Neural cell (in vitro differentiated cells): ENCODE measurements at regions not wholly inside any gene's neighbourhood (a gene's known extent, or its start where the extent isn't known, plus 50 kb on each side); places are given as distances from the start of the nearest gene placed in this dataset.

Source experiments
- H2AFZ ChIP-seq: fragments of 200-600, 300-800 bp; sonication (generic), shearing (Covaris generic); 2 replicates; pipeline ENCODE4 v1.6.0; 2014; ENCODE audit warnings: low read depth, mild to moderate bottlenecking, antibody characterized with exemption, low read length, moderate library complexity
- H3F3A ChIP-seq: fragments of 200-600 bp; shearing (Covaris generic); 2 replicates; pipeline ENCODE4 v1.6.1; 2016; ENCODE audit warnings: mild to moderate bottlenecking, moderate library complexity, mixed read lengths, antibody characterized with exemption, low read length; ENCODE audit not compliant: insufficient read depth, poor library complexity, severe bottlenecking
- H3K27ac ChIP-seq: fragments of 200-600, 300-800 bp; sonication (generic), shearing (Covaris generic); 2 replicates; pipeline ENCODE4 v1.5.1; 2014; ENCODE audit warnings: mild to moderate bottlenecking, low read length, moderate library complexity
- H3K27me3 ChIP-seq: fragments of 300-800, 200-600 bp; sonication (generic), shearing (Covaris generic); 2 replicates; pipeline ENCODE4 v1.6.0; 2014; ENCODE audit warnings: mild to moderate bottlenecking, low read depth, low read length, moderate library complexity; ENCODE audit not compliant: insufficient read depth
- H3K36me3 ChIP-seq: fragments of 300-800, 200-600 bp; sonication (generic), shearing (Covaris generic); 2 replicates; pipeline ENCODE4 v1.5.1; 2014; ENCODE audit warnings: mild to moderate bottlenecking, antibody characterized with exemption, low read length, moderate library complexity; ENCODE audit not compliant: insufficient read depth
- H3K4me2 ChIP-seq: fragments of 300-800, 200-600 bp; sonication (generic), shearing (Covaris generic); 2 replicates; pipeline ENCODE4 v1.6.0; 2014; ENCODE audit warnings: mild to moderate bottlenecking, low read length
- H3K4me3 ChIP-seq: fragments of 300-800, 200-600 bp; sonication (generic), shearing (Covaris generic); 2 replicates; pipeline ENCODE4 v1.5.1; 2014; ENCODE audit warnings: mild to moderate bottlenecking, low read length, moderate library complexity
- H3K79me2 ChIP-seq: fragments of 200-600 bp; shearing (Covaris generic); replicated peaks from 2 replicates; pipeline ENCODE4 v1.6.0; 2014; ENCODE audit warnings: mild to moderate bottlenecking, low read length, moderate library complexity; ENCODE audit not compliant: insufficient read depth
- H3K9ac ChIP-seq: fragments of 300-800, 200-600 bp; sonication (generic), shearing (Covaris generic); 2 replicates; pipeline ENCODE4 v1.6.1; 2016; ENCODE audit warnings: mild to moderate bottlenecking, low read length, mixed read lengths
- H3K9me2 ChIP-seq: fragments of 200-600 bp; shearing (Covaris generic); 2 replicates; pipeline ENCODE4 v1.6.1; 2016; ENCODE audit warnings: mild to moderate bottlenecking, low read length, mixed read lengths; ENCODE audit not compliant: insufficient read depth
- H3K9me3 ChIP-seq: fragments of 200-600, 300-800 bp; sonication (generic), shearing (Covaris generic); 2 replicates; pipeline ENCODE4 v1.6.1; 2016; ENCODE audit warnings: mild to moderate bottlenecking, mixed run types, low read length, moderate library complexity, mixed read lengths
- H4K20me1 ChIP-seq: fragments of 200-600 bp; shearing (Covaris generic); 2 replicates; pipeline ENCODE4 v1.6.1; 2016; ENCODE audit warnings: mild to moderate bottlenecking, mixed run types; ENCODE audit not compliant: insufficient read depth
- CTCF ChIP-seq: fragments of 450-650 bp; IDR thresholded peaks from 2 replicates; pipeline ENCODE4 v1.5.1; 2014; ENCODE audit warnings: antibody characterized with exemption, mild to moderate bottlenecking, moderate library complexity; ENCODE audit not compliant: poor library complexity, severe bottlenecking
- EP300 ChIP-seq: fragments of 450-650 bp; conservative IDR thresholded peaks from 2 replicates; pipeline ENCODE4 v1.6.1; 2014; ENCODE audit warnings: antibody characterized with exemption, mild to moderate bottlenecking, moderate library complexity; ENCODE audit not compliant: poor library complexity, severe bottlenecking
- EZH2 ChIP-seq: fragments of 200-600, 300-800 bp; shearing (Covaris generic), sonication (generic); IDR thresholded peaks from 2 replicates; pipeline ENCODE4 v1.6.1; 2014; ENCODE audit warnings: antibody characterized with exemption, low read length, borderline replicate concordance, mild to moderate bottlenecking; ENCODE audit not compliant: insufficient read depth, poor library complexity, severe bottlenecking
- MXI1 ChIP-seq: fragments of 450-650 bp; conservative IDR thresholded peaks from 2 replicates; pipeline ENCODE4 v1.6.1; 2014; ENCODE audit warnings: antibody characterized with exemption, mild to moderate bottlenecking; ENCODE audit not compliant: poor library complexity, severe bottlenecking
- POLR2AphosphoS5 ChIP-seq: IDR thresholded peaks from 2 replicates; pipeline ENCODE4 v1.6.1; 2012
- RAD21 ChIP-seq: fragments of 450-650 bp; conservative IDR thresholded peaks from 2 replicates; pipeline ENCODE4 v1.6.1; 2014; ENCODE audit warnings: antibody characterized with exemption, mild to moderate bottlenecking, moderate library complexity
- REST ChIP-seq: IDR thresholded peaks from 2 replicates; pipeline ENCODE4 v1.6.1; 2012; ENCODE audit warnings: borderline replicate concordance
- SMC3 ChIP-seq: fragments of 450-650 bp; conservative IDR thresholded peaks from 2 replicates; pipeline ENCODE4 v1.6.1; 2014; ENCODE audit warnings: antibody characterized with exemption, mild to moderate bottlenecking, moderate library complexity; ENCODE audit not compliant: poor library complexity
- TAF1 ChIP-seq: IDR thresholded peaks from 2 replicates; pipeline ENCODE4 v1.6.1; 2012; ENCODE audit warnings: low read depth

GRCh38 chr2:145256551-145256950 lies 736.6 kb upstream of the ZEB2 start:
- Histone ChIP-seq H3K9me2 (no peaks in the 10 kb centered on the region), H3K4me3 (no peak overlapping the region), H3K9ac (no peak overlapping the region), H4K20me1 (no peaks in the 10 kb centered on the region), H3K4me2 (no peak overlapping the region), H3K9me3 (no peaks in the 10 kb centered on the region), H3K36me3 (no peaks in the 10 kb centered on the region), H3K27ac (no peak overlapping the region), H3K27me3 (no peaks in the 10 kb centered on the region), H2AFZ (no peak overlapping the region), H3K79me2 (no peaks in the 10 kb centered on the region), H3F3A (no peaks in the 10 kb centered on the region)
- TF ChIP-seq TAF1 = no peak
- no peak for TF ChIP-seq CTCF
- no peak for TF ChIP-seq REST
- TF ChIP-seq RAD21 = no peak
- TF ChIP-seq POLR2AphosphoS5 = no peak
- no peak for TF ChIP-seq MXI1
- TF ChIP-seq EP300 = no peak
- no peak for TF ChIP-seq EZH2
- TF ChIP-seq SMC3 = no peak

- Histone ChIP-seq H3K9me3 (no peaks in the 10 kb centered on the region), H2AFZ (no peak overlapping the region), H3K27ac (no peak overlapping the region), H3K9ac (no peak overlapping the region), H4K20me1 (no peaks in the 10 kb centered on the region), H3K27me3 (no peaks in the 10 kb centered on the region), H3K36me3 (no peaks in the 10 kb centered on the region), H3K4me2 (no peak overlapping the region), H3K79me2 (no peaks in the 10 kb centered on the region), H3K4me3 (no peak overlapping the region), H3K9me2 (no peaks in the 10 kb centered on the region), H3F3A (no peaks in the 10 kb centered on the region)
- no peak for TF ChIP-seq EZH2
- TF ChIP-seq POLR2AphosphoS5 = no peak
- TF ChIP-seq SMC3 = no peak
- TF ChIP-seq REST = no peak
- no peak for TF ChIP-seq EP300
- TF ChIP-seq RAD21 = no peak
- no peak for TF ChIP-seq MXI1
- no peak for TF ChIP-seq CTCF
- TF ChIP-seq TAF1 = no peak
These were observed 734.4 kb upstream of the ZEB2 start for GRCh38 chr2:145254291-145254690.
